Stimulated activated naive CD8-positive, alpha-beta T cell treated with anti-CD3 and anti-CD28 coated beads, Interleukin-15, Interleukin-2, amounts not matched to agents 100 ng/mL and 50 ng/mL, for 24 hours (primary cell): ENCODE measurements at regions not wholly inside any gene's neighbourhood (a gene's known extent, or its start where the extent isn't known, plus 50 kb on each side); places are given as distances from the start of the nearest gene placed in this dataset.
"Not testable (repeated sequence)": the region's sequence is repeated elsewhere in the genome, so short reads cannot be mapped to it uniquely, and the experiment has no call there.

Source experiments
- H3K27ac Mint-ChIP-seq: one replicate; pipeline ENCODE4 v1.8.0; 2021; ENCODE audit warnings: mild to moderate bottlenecking, mixed read lengths
- H3K27me3 Mint-ChIP-seq: one replicate; pipeline ENCODE4 v1.8.0; 2021; ENCODE audit warnings: mixed read lengths
- H3K36me3 Mint-ChIP-seq: one replicate; pipeline ENCODE4 v1.8.0; 2021; ENCODE audit warnings: low read depth, mixed read lengths
- H3K4me1 Mint-ChIP-seq: one replicate; pipeline ENCODE4 v1.8.0; 2021; ENCODE audit warnings: low read depth, mixed read lengths
- H3K4me3 Mint-ChIP-seq: one replicate; pipeline ENCODE4 v1.8.0; 2021; ENCODE audit warnings: mild to moderate bottlenecking, mixed read lengths
- H3K9me3 Mint-ChIP-seq: one replicate; pipeline ENCODE4 v1.8.0; 2021; ENCODE audit warnings: mixed read lengths

- H3K4me3 Mint-ChIP-seq, result no peak overlapping the region
- H3K4me1 Mint-ChIP-seq, result no peaks in the 10 kb centered on the region
- H3K27ac Mint-ChIP-seq, result no peak overlapping the region
- no peaks in the 10 kb centered on the region for H3K36me3 Mint-ChIP-seq
- peaks cover 6% of the 10 kb centered on the region for H3K27me3 Mint-ChIP-seq
- H3K9me3 Mint-ChIP-seq, result no peaks in the 10 kb centered on the region
Measured at GRCh38 chr12:114530417-114530816, 124.5 kb upstream of the TBX5 start.

GRCh38 chr12:114529966-114530365 is 124.0 kb upstream of the TBX5 start:
- no peaks in the 10 kb centered on the region for H3K36me3 Mint-ChIP-seq
- H3K4me3 Mint-ChIP-seq, result no peak overlapping the region
- H3K4me1 Mint-ChIP-seq, result no peaks in the 10 kb centered on the region
- no peak overlapping the region for H3K27ac Mint-ChIP-seq
- H3K27me3 Mint-ChIP-seq, result peaks cover 6% of the 10 kb centered on the region
- no peaks in the 10 kb centered on the region for H3K9me3 Mint-ChIP-seq

GRCh38 chr12:114528766-114529165 is 122.8 kb upstream of the TBX5 start:
- H3K4me1 Mint-ChIP-seq, result no peaks in the 10 kb centered on the region
- H3K9me3 Mint-ChIP-seq, result no peaks in the 10 kb centered on the region
- H3K36me3 Mint-ChIP-seq, result no peaks in the 10 kb centered on the region
- H3K4me3 Mint-ChIP-seq, result no peak overlapping the region
- H3K27ac Mint-ChIP-seq, result no peak overlapping the region
- peaks cover 6% of the 10 kb centered on the region for H3K27me3 Mint-ChIP-seq

GRCh38 chr12:114521160-114521559 is 115.2 kb upstream of the TBX5 start:
- not testable (repeated sequence) for H3K9me3 Mint-ChIP-seq, H3K36me3 Mint-ChIP-seq, H3K4me1 Mint-ChIP-seq, H3K27ac Mint-ChIP-seq, H3K27me3 Mint-ChIP-seq, H3K4me3 Mint-ChIP-seq

- H3K4me1 Mint-ChIP-seq, result no peaks in the 10 kb centered on the region
- H3K36me3 Mint-ChIP-seq, result no peaks in the 10 kb centered on the region
Measured at GRCh38 chr12:114512351-114512750, 106.4 kb upstream of the TBX5 start.

GRCh38 chr12:114508529-114509129 is 102.7 kb upstream of the TBX5 start:
- no peaks in the 10 kb centered on the region for H3K4me1 Mint-ChIP-seq

More at GRCh38 chr12:114512351-114512750, 106.4 kb upstream of the TBX5 start:
- no peaks in the 10 kb centered on the region for H3K9me3 Mint-ChIP-seq
- H3K4me3 Mint-ChIP-seq, result no peak overlapping the region
- no peak overlapping the region for H3K27ac Mint-ChIP-seq
- H3K27me3 Mint-ChIP-seq, result peaks cover 13% of the 10 kb centered on the region

GRCh38 chr12:114506651-114507050 is 100.7 kb upstream of the TBX5 start:
- peaks cover 20% of the 10 kb centered on the region for H3K27me3 Mint-ChIP-seq

More at GRCh38 chr12:114508529-114509129, 102.7 kb upstream of the TBX5 start:
- Mint-ChIP-seq H3K9me3 (no peaks in the 10 kb centered on the region), H3K4me3 (no peak overlapping the region), H3K27me3 (peaks cover 10% of the 10 kb centered on the region), H3K36me3 (no peaks in the 10 kb centered on the region), H3K27ac (no peak overlapping the region)

GRCh38 chr12:114504311-114504710 is 98.4 kb upstream of the TBX5 start:
- no peak overlapping the region for H3K27ac Mint-ChIP-seq
- H3K36me3 Mint-ChIP-seq, result no peaks in the 10 kb centered on the region
- no peaks in the 10 kb centered on the region for H3K4me1 Mint-ChIP-seq
- no peak overlapping the region for H3K4me3 Mint-ChIP-seq
- peaks cover 37% of the 10 kb centered on the region for H3K27me3 Mint-ChIP-seq
- H3K9me3 Mint-ChIP-seq, result no peaks in the 10 kb centered on the region

More at GRCh38 chr12:114506651-114507050, 100.7 kb upstream of the TBX5 start:
- H3K36me3 Mint-ChIP-seq, result no peaks in the 10 kb centered on the region
- H3K9me3 Mint-ChIP-seq, result no peaks in the 10 kb centered on the region
- no peak overlapping the region for H3K27ac Mint-ChIP-seq
- H3K4me1 Mint-ChIP-seq, result no peaks in the 10 kb centered on the region
- no peak overlapping the region for H3K4me3 Mint-ChIP-seq

- Mint-ChIP-seq H3K27me3 (peaks cover 52% of the 10 kb centered on the region), H3K36me3 (no peaks in the 10 kb centered on the region), H3K4me3 (no peak overlapping the region), H3K27ac (no peak overlapping the region), H3K9me3 (no peaks in the 10 kb centered on the region), H3K4me1 (no peaks in the 10 kb centered on the region)
Measured at GRCh38 chr12:114501474-114501807, 95.5 kb upstream of the TBX5 start.

- no peaks in the 10 kb centered on the region for H3K9me3 Mint-ChIP-seq
- H3K4me1 Mint-ChIP-seq, result no peaks in the 10 kb centered on the region
- peaks cover 49% of the 10 kb centered on the region for H3K27me3 Mint-ChIP-seq
Measured at GRCh38 chr12:114500775-114501473, 95.0 kb upstream of the TBX5 start.

GRCh38 chr12:114500131-114500530 is 94.2 kb upstream of the TBX5 start:
- H3K4me3 Mint-ChIP-seq, result no peak overlapping the region
- H3K4me1 Mint-ChIP-seq, result no peaks in the 10 kb centered on the region
- peaks cover 46% of the 10 kb centered on the region for H3K27me3 Mint-ChIP-seq
- no peak overlapping the region for H3K27ac Mint-ChIP-seq
- no peaks in the 10 kb centered on the region for H3K9me3 Mint-ChIP-seq
- H3K36me3 Mint-ChIP-seq, result no peaks in the 10 kb centered on the region

More at GRCh38 chr12:114500775-114501473, 95.0 kb upstream of the TBX5 start:
- Mint-ChIP-seq H3K36me3 (no peaks in the 10 kb centered on the region), H3K4me3 (no peak overlapping the region), H3K27ac (no peak overlapping the region)

GRCh38 chr12:114499338-114499737 is 93.4 kb upstream of the TBX5 start:
- H3K9me3 Mint-ChIP-seq, result no peaks in the 10 kb centered on the region
- no peaks in the 10 kb centered on the region for H3K4me1 Mint-ChIP-seq
- H3K27ac Mint-ChIP-seq, result no peak overlapping the region
- peaks cover 45% of the 10 kb centered on the region for H3K27me3 Mint-ChIP-seq
- H3K36me3 Mint-ChIP-seq, result no peaks in the 10 kb centered on the region
- no peak overlapping the region for H3K4me3 Mint-ChIP-seq

- no peaks in the 10 kb centered on the region for H3K4me1 Mint-ChIP-seq
- no peak overlapping the region for H3K4me3 Mint-ChIP-seq
- no peak overlapping the region for H3K27ac Mint-ChIP-seq
- H3K36me3 Mint-ChIP-seq, result no peaks in the 10 kb centered on the region
- no peaks in the 10 kb centered on the region for H3K9me3 Mint-ChIP-seq
- peaks cover 14% of the 10 kb centered on the region for H3K27me3 Mint-ChIP-seq
Measured at GRCh38 chr12:114491916-114492315, 86.0 kb upstream of the TBX5 start.

GRCh38 chr12:114484822-114485459 is 79.0 kb upstream of the TBX5 start:
- H3K36me3 Mint-ChIP-seq, H3K9me3 Mint-ChIP-seq, H3K4me3 Mint-ChIP-seq, H3K27ac Mint-ChIP-seq, H3K4me1 Mint-ChIP-seq: not testable (repeated sequence)
- H3K27me3 Mint-ChIP-seq, result peaks cover 29% of the 10 kb centered on the region

- H3K27me3 Mint-ChIP-seq, result peaks cover 39% of the 10 kb centered on the region
- H3K27ac Mint-ChIP-seq, result no peak overlapping the region
- H3K4me1 Mint-ChIP-seq, result peaks cover 10% of the 10 kb centered on the region
- H3K4me3 Mint-ChIP-seq, result no peak overlapping the region
- H3K9me3 Mint-ChIP-seq, result no peaks in the 10 kb centered on the region
- no peaks in the 10 kb centered on the region for H3K36me3 Mint-ChIP-seq
Measured at GRCh38 chr12:114483996-114484395, 78.1 kb upstream of the TBX5 start.
